HG03025 (cell line): ENCODE measurements at regions not wholly inside any gene's neighbourhood (a gene's known extent, or its start where the extent isn't known, plus 50 kb on each side); places are given as distances from the start of the nearest gene placed in this dataset.
"Not testable (repeated sequence)": the region's sequence is repeated elsewhere in the genome, so short reads cannot be mapped to it uniquely, and the experiment has no call there.

Source experiments
- ATAC-seq: cut with Tn5 transposase; IDR thresholded peaks from one replicate; pipeline ENCODE4 v1.9.1; 2021; ENCODE audit warnings: mild to moderate bottlenecking, moderate library complexity; ENCODE audit not compliant: unreplicated experiment, low FRiP score

DNA sequence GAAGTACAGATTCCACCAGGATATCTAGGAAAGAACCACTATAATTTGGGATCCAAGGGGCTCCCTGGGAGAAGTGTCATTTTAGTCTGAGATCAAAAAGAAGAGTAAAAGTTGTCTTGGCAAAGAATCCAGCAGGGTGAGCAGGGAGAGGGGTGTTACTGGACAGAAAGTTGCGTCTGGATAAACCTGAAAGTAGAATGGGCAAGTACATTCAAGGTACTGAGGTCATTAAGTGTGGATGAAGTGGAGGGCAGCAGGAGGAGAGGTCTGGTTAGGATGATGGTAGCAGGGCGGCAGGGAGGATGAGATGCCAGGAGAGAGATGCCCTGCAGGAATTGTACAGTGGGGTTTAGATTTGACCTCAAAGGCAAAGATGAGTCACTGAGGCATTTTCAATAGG, 253.3 kb downstream of the KLF13 start:
- no peak for ATAC-seq

DNA sequence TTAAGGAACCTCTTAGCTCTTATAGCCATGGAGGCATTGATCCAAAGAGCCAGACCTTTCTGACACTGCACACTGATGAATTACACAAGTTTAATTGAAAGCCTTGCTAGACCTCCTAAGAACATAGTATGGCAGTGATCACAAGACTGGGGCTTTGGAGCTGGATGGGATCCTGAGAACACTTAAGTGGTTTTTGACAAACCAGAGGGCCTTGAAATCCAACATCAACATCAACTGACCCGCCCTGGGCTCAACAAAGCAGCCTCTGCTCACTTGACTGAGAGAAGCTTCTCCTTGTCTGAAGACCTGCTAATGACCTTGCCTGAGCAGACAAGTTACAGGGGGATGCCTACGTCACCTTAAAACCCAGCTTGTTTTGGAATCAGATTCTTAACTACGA, 257.6 kb downstream of the KLF13 start:
- no peak for ATAC-seq

- ATAC-seq, result no peak
These were observed 258.6 kb downstream of the KLF13 start for GRCh38 chr15:31585240-31585639.

DNA sequence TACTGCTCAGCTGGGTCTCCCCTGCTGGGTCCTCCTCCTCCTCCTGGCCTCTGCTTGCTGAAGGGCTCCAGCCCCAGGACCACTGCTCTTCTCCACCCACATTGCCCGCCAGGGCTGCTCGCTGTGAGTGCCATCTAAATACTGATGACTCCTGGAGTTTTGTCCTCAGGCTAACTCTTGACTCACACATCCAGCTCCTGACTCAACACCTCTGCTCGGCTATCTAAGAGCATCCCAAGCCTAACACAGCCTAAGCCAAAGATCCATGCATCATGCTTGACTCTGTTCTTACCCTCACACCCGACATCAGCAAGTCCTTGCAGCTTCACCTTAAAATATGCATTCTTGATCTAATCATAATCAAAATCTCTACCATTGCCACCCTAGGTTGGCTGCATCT, 260.2 kb downstream of the KLF13 start:
- ATAC-seq, result no peak

GRCh38 chr15:31587583-31587982, 260.9 kb downstream of the KLF13 start:
- ATAC-seq, result no peak

DNA sequence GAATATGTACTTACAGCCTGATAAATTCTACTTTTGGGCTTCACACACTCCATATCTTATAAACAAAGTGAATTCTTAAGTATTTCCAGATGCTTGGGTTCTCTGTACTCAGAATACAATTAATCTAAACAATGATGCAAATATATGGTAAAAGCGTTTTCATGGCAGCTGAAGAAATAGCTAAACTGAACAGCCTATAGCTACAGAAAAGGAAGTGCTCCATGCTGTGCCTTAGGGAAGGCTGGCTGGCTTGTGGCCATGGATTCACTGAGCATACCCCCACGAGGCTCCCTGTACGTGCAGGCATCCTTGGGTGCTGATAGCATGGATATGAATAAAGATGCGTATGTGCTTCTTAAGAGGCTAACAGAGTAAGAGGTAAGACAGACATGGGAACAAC, 264.0 kb downstream of the KLF13 start:
- no peak for ATAC-seq

DNA sequence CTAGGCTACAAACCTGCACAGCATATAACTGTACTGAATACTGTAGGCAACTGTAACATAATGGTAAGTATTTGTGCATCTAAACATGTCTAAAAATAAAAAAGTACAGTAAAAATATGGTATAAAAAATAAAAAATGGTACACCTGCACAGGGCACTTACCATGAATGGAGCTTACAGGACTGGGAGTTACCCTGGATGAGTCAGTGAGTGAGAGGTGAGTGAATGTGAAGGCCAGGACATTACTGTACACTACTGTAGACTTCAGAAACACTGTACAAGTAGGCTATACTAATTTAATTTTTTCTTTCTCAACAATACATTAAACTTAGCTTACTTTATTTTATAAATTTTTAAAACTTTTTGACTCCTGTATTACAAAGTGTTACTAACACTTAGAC, 265.3 kb downstream of the KLF13 start:
- no peak for ATAC-seq

GRCh38 chr15:31597466-31597865, 270.8 kb downstream of the KLF13 start:
- no peak for ATAC-seq

- no peak for ATAC-seq
These were observed 272.0 kb downstream of the KLF13 start for GRCh38 chr15:31598620-31599019.

- ATAC-seq, result no peak
These were observed 278.9 kb downstream of the KLF13 start for GRCh38 chr15:31605467-31605931.

DNA sequence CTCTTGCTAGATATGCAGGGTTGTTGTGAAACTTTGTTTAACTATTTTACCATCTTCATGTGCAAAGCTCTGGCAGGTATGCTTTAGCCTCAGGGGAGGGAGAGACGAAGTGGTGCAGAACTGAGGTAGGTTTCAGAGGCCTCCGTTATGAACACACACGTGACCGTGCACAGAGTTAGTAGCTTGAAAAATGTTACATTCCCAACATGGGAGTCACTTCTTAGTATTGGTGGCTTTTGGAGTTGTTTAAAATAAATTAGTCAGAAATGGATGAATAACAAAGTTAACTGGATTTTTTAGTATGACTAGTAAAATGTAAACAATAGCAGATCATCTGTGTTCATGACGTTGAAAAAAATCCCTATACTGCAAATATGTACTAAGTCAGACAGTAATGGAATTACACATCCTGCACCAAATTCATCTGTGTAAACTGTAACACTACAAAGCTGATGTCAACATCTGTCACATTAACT, 279.6 kb downstream of the KLF13 start:
- ATAC-seq, result no peak

- ATAC-seq, result no peak
These were observed 280.4 kb downstream of the KLF13 start for GRCh38 chr15:31606931-31607497.

- ATAC-seq, result no peak
These were observed 281.0 kb downstream of the KLF13 start for GRCh38 chr15:31607656-31608055.

DNA sequence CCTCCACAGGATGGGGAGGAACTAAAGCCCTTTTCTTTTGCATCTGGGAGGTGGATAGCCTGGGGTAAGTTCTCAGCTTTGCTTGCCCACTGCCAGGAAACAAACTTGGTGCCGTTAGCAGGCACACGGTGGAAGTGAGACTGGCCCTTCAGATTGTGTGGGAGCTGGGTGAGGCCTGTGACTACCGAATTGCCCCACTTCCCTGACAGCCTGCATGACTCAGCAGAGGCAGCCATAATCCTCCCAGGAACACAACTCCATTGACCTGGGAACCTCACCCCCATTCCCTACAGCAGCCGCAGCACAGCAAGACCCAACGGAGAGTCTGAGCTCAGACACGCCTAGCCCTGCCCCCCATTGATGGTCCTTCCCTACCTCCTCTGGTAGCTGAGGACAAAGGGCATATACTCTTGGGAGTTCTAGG, 282.6 kb downstream of the KLF13 start:
- ATAC-seq, result no peak

DNA sequence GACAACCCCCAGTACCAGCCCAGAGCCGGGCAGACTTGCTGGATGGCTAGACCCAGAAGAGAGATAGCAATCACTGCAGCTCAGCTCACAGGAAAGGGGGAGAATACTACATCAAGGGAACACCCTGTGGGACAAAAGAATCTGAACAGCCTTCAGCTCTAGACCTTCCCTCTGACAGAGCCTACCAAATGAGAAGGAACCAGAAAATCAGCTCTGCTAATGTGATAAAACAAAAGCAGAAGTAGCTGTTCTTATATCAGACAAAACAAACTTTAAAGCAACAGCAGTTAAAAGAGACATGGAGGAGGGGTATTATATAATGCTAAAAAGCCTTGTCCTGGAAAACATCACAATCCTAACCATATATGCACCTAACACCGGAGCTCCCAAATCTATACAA, 283.3 kb downstream of the KLF13 start:
- no peak for ATAC-seq

GRCh38 chr15:31615643-31616415, 289.2 kb downstream of the KLF13 start:
- ATAC-seq, result no peak

DNA sequence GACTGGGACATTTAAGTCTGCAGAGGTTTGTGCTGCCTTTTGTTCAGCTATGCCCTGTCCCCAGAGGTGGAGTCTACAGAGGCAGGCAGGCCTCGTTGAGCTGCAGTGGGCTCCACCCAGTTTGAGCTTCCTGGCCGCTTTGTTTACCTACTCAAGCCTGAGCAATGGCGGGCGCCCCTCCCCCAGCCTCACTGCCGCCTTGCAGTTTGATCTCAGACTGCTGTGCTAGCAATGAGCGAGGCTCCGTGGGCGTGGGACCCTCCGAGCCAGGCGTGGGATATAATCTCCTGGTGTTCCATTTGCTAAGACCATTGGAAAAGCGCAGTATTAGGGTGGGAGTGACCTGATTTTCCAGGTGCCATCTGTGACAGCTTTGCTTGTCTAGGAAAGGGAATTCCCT, 296.7 kb downstream of the KLF13 start:
- not testable (repeated sequence) for ATAC-seq

GRCh38 chr15:31624115-31624514, 297.5 kb downstream of the KLF13 start:
- not testable (repeated sequence) for ATAC-seq

GRCh38 chr15:31635715-31636114, 309.1 kb downstream of the KLF13 start:
- not testable (repeated sequence) for ATAC-seq

- not testable (repeated sequence) for ATAC-seq
These were observed 310.3 kb downstream of the KLF13 start for GRCh38 chr15:31636911-31637310.

GRCh38 chr15:31643955-31644354, 317.3 kb downstream of the KLF13 start:
- ATAC-seq, result not testable (repeated sequence)

DNA sequence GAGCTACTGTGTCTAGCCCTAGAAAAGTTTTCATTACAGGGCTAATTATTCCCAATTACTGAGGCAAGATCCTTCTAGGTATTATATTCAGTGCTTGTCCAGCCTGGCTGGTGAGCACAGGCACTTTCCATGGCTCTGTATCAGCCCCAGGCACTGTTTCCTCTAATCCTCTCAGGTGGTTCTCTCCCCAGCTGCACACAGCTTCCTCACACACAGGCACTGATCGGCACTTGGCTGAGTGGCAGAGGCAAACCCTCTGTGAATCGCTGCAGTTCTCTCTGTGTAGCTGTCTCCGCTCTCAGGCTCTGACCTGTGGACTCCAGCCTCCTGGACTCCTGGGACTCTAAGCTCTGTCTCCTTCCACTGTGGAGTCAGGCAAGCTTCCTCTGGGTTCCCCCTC, 318.1 kb downstream of the KLF13 start:
- ATAC-seq, result not testable (repeated sequence)
